Large intestine (tissue), 3 donors: ENCODE measurements at regions not wholly inside any gene's neighbourhood (a gene's known extent, or its start where the extent isn't known, plus 50 kb on each side); places are given as distances from the start of the nearest gene placed in this dataset.

ENCODE experiments used
- DNase-seq, 2 donors: peaks; one replicate each; pipeline versions ENCODE4 v3.0.0 to v3.0.0-alpha.2; 2013
- H3K27ac ChIP-seq: one replicate; pipeline ENCODE4 v1.5.1; 2013; ENCODE audit warnings: low read length
- H3K27me3 ChIP-seq: 2 replicates; pipeline ENCODE4 v1.6.1; 2013; ENCODE audit warnings: low read length; ENCODE audit not compliant: control insufficient read depth, insufficient read depth
- H3K36me3 ChIP-seq: 2 replicates; pipeline ENCODE4 v1.6.1; 2013; ENCODE audit warnings: low read length; ENCODE audit not compliant: control insufficient read depth, insufficient read depth
- H3K4me1 ChIP-seq: one replicate; pipeline ENCODE4 v1.6.1; 2013; ENCODE audit warnings: low read length; ENCODE audit not compliant: control insufficient read depth, insufficient read depth
- H3K4me3 ChIP-seq: one replicate; pipeline ENCODE4 v1.5.1; 2013; ENCODE audit warnings: low read length
- H3K9me3 ChIP-seq: one replicate; pipeline ENCODE4 v1.6.1; 2013; ENCODE audit warnings: mild to moderate bottlenecking, low read depth, low read length, moderate library complexity; ENCODE audit not compliant: control insufficient read depth
- WGBS: methylation state at CpG from one replicate; pipeline ENCODE4 v1.1.5; 2013; ENCODE audit warnings: low lambda C conversion rate; ENCODE audit not compliant: insufficient coverage; 5-methylcytosine and 5-hydroxymethylcytosine counted together

- Histone ChIP-seq H3K4me1 (no peaks in the 10 kb centered on the region), H3K27ac (no peak overlapping the region), H3K9me3 (no peaks in the 10 kb centered on the region), H3K27me3 (no peaks in the 10 kb centered on the region), H3K36me3 (no peaks in the 10 kb centered on the region), H3K4me3 (no peak overlapping the region)
- DNase-seq: no peak
Observed at GRCh38 chr2:190127651-190128050, 65.1 kb upstream of the MSTN start.

DNA sequence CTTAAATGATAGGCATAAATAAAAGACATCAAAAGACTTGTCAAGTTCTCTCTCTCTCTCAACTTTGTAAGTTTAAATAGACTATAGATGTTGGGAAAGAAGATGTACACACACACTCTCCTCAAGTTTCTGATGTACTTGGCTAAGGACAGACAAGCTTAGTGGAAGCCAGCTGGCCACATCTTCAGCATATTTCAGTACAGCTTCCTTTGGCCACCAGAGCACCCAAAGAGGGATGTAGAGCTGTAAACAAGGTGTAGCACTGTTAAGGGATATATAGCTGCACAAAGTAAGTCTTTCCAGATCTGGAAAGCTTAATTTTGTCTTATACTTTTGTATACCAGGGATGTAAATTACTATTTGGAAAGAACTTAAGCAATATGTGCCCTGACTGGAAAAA, 64.3 kb upstream of the MSTN start:
- H3K27ac ChIP-seq: no peak overlapping the region
- no peak overlapping the region for H3K4me3 ChIP-seq
- H3K27me3 ChIP-seq: no peaks in the 10 kb centered on the region
- H3K4me1 ChIP-seq: no peaks in the 10 kb centered on the region
- no peaks in the 10 kb centered on the region for H3K36me3 ChIP-seq
- no peaks in the 10 kb centered on the region for H3K9me3 ChIP-seq
- no peak for DNase-seq

DNA sequence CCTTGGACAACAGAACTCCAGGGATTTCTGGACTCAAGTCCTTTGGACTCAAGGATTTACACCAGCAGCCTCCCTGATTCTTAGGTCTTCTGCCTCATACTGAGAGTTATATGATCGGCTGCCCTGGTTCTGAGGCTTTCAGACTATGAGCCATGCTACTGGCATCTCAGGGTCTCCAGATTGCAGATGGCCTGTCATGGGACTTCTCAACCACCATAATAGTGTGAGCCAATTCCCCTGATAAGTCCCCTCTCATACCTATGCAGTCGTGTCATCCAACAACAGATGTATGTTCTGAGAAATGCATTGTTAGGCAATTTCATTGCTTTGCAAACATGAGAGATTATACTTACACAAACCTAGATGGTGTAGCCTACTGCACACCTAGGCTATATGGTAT, 61.4 kb upstream of the MSTN start:
- Histone ChIP-seq H3K4me1 (no peaks in the 10 kb centered on the region), H3K4me3 (no peak overlapping the region), H3K27me3 (no peaks in the 10 kb centered on the region), H3K9me3 (no peaks in the 10 kb centered on the region), H3K36me3 (no peaks in the 10 kb centered on the region), H3K27ac (no peak overlapping the region)
- no CpG with 5 or more reads among the region's 2 CpGs for WGBS
- DNase-seq: peak; percentile 12 to 30

- H3K4me3 ChIP-seq: no peak overlapping the region
- H3K4me1 ChIP-seq: no peaks in the 10 kb centered on the region
- no peaks in the 10 kb centered on the region for H3K36me3 ChIP-seq
- peak in 1 of 2 donors; percentile 20 for DNase-seq
- no CpG with 5 or more reads among the region's 1 CpG for WGBS
- H3K9me3 ChIP-seq: no peaks in the 10 kb centered on the region
- no peaks in the 10 kb centered on the region for H3K27me3 ChIP-seq
- H3K27ac ChIP-seq: no peak overlapping the region
Observed at GRCh38 chr2:190121971-190122370, 59.4 kb upstream of the MSTN start.

DNA sequence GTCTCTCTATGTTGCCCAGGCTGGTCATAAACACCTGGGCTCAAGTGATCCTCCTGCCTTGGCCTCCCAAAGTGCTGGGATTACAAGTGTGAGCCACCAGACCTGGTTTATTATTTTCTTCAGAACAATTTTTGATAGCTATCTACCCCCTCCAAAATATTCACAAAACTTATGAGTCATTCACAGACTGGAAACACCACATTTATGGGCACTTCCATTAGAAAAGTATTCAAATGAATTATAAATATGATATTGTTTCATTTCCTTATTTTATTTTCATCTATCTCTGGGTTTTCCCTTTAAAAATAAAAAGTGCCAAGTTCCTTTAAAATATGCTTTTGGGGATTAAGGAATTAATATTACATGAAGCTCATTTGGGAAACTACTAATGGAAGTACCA, 58.8 kb upstream of the MSTN start:
- Histone ChIP-seq H3K9me3 (no peaks in the 10 kb centered on the region), H3K4me3 (no peak overlapping the region), H3K27me3 (no peaks in the 10 kb centered on the region), H3K27ac (no peak overlapping the region), H3K4me1 (no peaks in the 10 kb centered on the region), H3K36me3 (no peaks in the 10 kb centered on the region)
- DNase-seq: no peak

- Histone ChIP-seq H3K27me3 (no peaks in the 10 kb centered on the region), H3K36me3 (no peaks in the 10 kb centered on the region), H3K9me3 (no peaks in the 10 kb centered on the region), H3K27ac (no peak overlapping the region), H3K4me3 (no peak overlapping the region), H3K4me1 (no peaks in the 10 kb centered on the region)
- 100% methylated on average over 2 of the region's 14 CpGs for WGBS
- no peak for DNase-seq
Observed at GRCh38 chr2:190119923-190120590, 57.5 kb upstream of the MSTN start.

GRCh38 chr2:190119257-190119656, 56.7 kb upstream of the MSTN start:
- H3K27me3 ChIP-seq: no peaks in the 10 kb centered on the region
- no peaks in the 10 kb centered on the region for H3K9me3 ChIP-seq
- no peak for DNase-seq
- H3K4me3 ChIP-seq: peak overlapping the region; percentile 20
- no peaks in the 10 kb centered on the region for H3K4me1 ChIP-seq
- WGBS: 100% methylated on average over 5 of the region's 14 CpGs
- no peaks in the 10 kb centered on the region for H3K36me3 ChIP-seq
- no peak overlapping the region for H3K27ac ChIP-seq

- H3K9me3 ChIP-seq: no peaks in the 10 kb centered on the region
- no peaks in the 10 kb centered on the region for H3K4me1 ChIP-seq
- H3K4me3 ChIP-seq: no peak overlapping the region
- no peak overlapping the region for H3K27ac ChIP-seq
- WGBS: no CpG with 5 or more reads among the region's 1 CpG
- H3K27me3 ChIP-seq: no peaks in the 10 kb centered on the region
- H3K36me3 ChIP-seq: no peaks in the 10 kb centered on the region
- DNase-seq: no peak
Observed at GRCh38 chr2:190117305-190117704, 54.8 kb upstream of the MSTN start.

DNA sequence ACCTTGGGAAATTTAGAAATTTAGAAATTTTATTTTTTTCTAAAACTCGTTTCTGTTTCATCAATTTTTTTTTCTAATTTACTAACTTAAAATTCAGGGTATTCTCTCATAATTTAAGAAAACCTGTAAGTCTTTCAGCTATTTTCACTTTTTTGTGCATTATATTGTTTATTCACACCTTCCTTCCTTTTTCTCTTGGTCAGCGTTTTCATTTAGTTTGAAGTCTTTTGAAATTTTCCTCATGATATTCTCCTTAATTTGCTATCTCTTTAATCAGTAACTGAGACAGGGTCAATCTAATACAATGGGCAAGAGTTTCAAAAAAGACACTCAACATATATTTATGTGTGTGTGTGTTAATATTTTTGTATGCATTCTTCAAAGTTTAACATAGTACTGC, 50.5 kb upstream of the MSTN start:
- H3K9me3 ChIP-seq: no peaks in the 10 kb centered on the region
- WGBS: 91% methylated on average over 2 of the region's 2 CpGs
- H3K27ac ChIP-seq: no peak overlapping the region
- H3K4me1 ChIP-seq: no peaks in the 10 kb centered on the region
- no peak overlapping the region for H3K4me3 ChIP-seq
- H3K36me3 ChIP-seq: no peaks in the 10 kb centered on the region
- no peak for DNase-seq
- no peaks in the 10 kb centered on the region for H3K27me3 ChIP-seq
